22Rv1 (cell line): ENCODE measurements at regions not wholly inside any gene's neighbourhood (a gene's known extent, or its start where the extent isn't known, plus 50 kb on each side); places are given as distances from the start of the nearest gene placed in this dataset.

Experiments used
- CTCF ChIP-seq: fragments of 450-650 bp; IDR thresholded peaks from 2 replicates; pipeline ENCODE4 v1.5.1; 2017; ENCODE audit warnings: mild to moderate bottlenecking
- ZFX ChIP-seq: fragments of 450-650 bp; IDR thresholded peaks from 2 replicates; pipeline ENCODE4 v1.6.1; 2017; ENCODE audit warnings: antibody characterized with exemption, borderline replicate concordance

- TF ChIP-seq CTCF (no peak), ZFX (no peak)
These were observed 389.2 kb downstream of the NDFIP2 start for GRCh38 chr13:79870123-79870522.
